K562 (cell line): ENCODE measurements at regions not wholly inside any gene's neighbourhood (a gene's known extent, or its start where the extent isn't known, plus 50 kb on each side); places are given as distances from the start of the nearest gene placed in this dataset.

Experiments
- ATF3 ChIP-seq, 2 experiments: fragments of 450-650 bp in 1 of 2; sonication (generic) in 1 of 2; formaldehyde crosslinking in 1 of 2; IDR thresholded peaks in 1 of 2; conservative IDR thresholded peaks in 1 of 2; 2 replicates each; pipeline versions ENCODE4 v1.6.1 to v1.8.1; 2016 to 2023; ENCODE audit warnings: mild to moderate bottlenecking in 2 of 2, moderate library complexity in 2 of 2, inconsistent platforms in 1 of 2, missing genetic modification reagents in 1 of 2
- CCAR2 ChIP-seq: fragments of 200-400 bp; formaldehyde crosslinking; IDR thresholded peaks from 2 replicates; pipeline ENCODE4 v1.6.1; 2017; ENCODE audit warnings: mild to moderate bottlenecking, low read depth, low read length
- CHD1 ChIP-seq: fragments of 200-600 bp; sonication (generic); IDR thresholded peaks from one replicate; pipeline ENCODE4 v1.6.1; 2012; ENCODE audit warnings: mild to moderate bottlenecking, moderate library complexity, low read length, inconsistent platforms
- CTBP1 ChIP-seq: fragments of 450-650 bp; IDR thresholded peaks from 2 replicates; pipeline ENCODE4 v1.6.1; 2016; ENCODE audit warnings: borderline replicate concordance
- CTCF ChIP-seq, 3 experiments: IDR thresholded peaks in 2 of 3; conservative IDR thresholded peaks in 1 of 3; 2 replicates each; pipeline ENCODE4 v1.5.1; 2011 to 2012; ENCODE audit warnings: low read length in 3 of 3, mild to moderate bottlenecking in 3 of 3, control low read depth in 2 of 3, improper control_type of control experiment in 1 of 3, inconsistent platforms in 1 of 3, low read depth in 1 of 3, mixed read lengths in 1 of 3, moderate library complexity in 1 of 3; ENCODE audit not compliant: insufficient read depth in 2 of 3
- E4F1 ChIP-seq: fragments of 250-450 bp; sonication (Bioruptor Pico); IDR thresholded peaks from 2 replicates; pipeline ENCODE4 v1.5.0; 2021; ENCODE audit warnings: mild to moderate bottlenecking, borderline replicate concordance
- ELF4 ChIP-seq: fragments of 450-650 bp; formaldehyde crosslinking; IDR thresholded peaks from 2 replicates; pipeline ENCODE4 v1.4.0; 2022; ENCODE audit warnings: missing genetic modification characterization
- GATA2 ChIP-seq: sonication (generic); formaldehyde crosslinking; IDR thresholded peaks from 2 replicates; pipeline ENCODE4 v1.4.0; 2020; ENCODE audit warnings: mild to moderate bottlenecking, missing genetic modification reagents
- HLTF ChIP-seq: fragments of 450-650 bp; IDR thresholded peaks from 2 replicates; pipeline ENCODE4 v1.6.1; 2016
- KLF16 ChIP-seq: IDR thresholded peaks from 2 replicates; pipeline ENCODE4 v1.6.1; 2016; ENCODE audit warnings: antibody characterized with exemption
- L3MBTL2 ChIP-seq: fragments of 450-650 bp; IDR thresholded peaks from 2 replicates; pipeline ENCODE4 v1.6.1; 2016; ENCODE audit warnings: mild to moderate bottlenecking, moderate library complexity
- MBD2 ChIP-seq: sonication (generic); IDR thresholded peaks from 2 replicates; pipeline ENCODE4 v1.6.1; 2016; ENCODE audit warnings: low read depth, borderline replicate concordance
- POLR3A ChIP-seq: IDR thresholded peaks from 2 replicates; pipeline ENCODE4 v1.6.1; 2011; ENCODE audit warnings: borderline replicate concordance, mild to moderate bottlenecking, moderate library complexity; ENCODE audit not compliant: insufficient read length, insufficient read depth; ENCODE audit errors: extremely low read depth
- RAD51 ChIP-seq: fragments of 450-650 bp; IDR thresholded peaks from 2 replicates; pipeline ENCODE4 v1.7.1; 2016; ENCODE audit warnings: low read depth, mild to moderate bottlenecking, borderline replicate concordance
- RBM34 ChIP-seq: fragments of 200-400 bp; formaldehyde crosslinking; IDR thresholded peaks from 2 replicates; pipeline ENCODE4 v1.6.1; 2018; ENCODE audit warnings: low read length, borderline replicate concordance; ENCODE audit not compliant: insufficient read depth
- SNIP1 ChIP-seq: fragments of 450-650 bp; IDR thresholded peaks from 2 replicates; pipeline ENCODE4 v1.7.1; 2017; ENCODE audit warnings: low read depth, mild to moderate bottlenecking
- SUPT5H ChIP-seq: fragments of 450-650 bp; IDR thresholded peaks from 2 replicates; pipeline ENCODE4 v1.6.1; 2016
- TFAM ChIP-seq: fragments of 250-450 bp; sonication (Bioruptor Pico); conservative IDR thresholded peaks from 2 replicates; pipeline ENCODE4 v1.5.0; 2021; ENCODE audit warnings: mild to moderate bottlenecking, moderate library complexity
- ZNF398 ChIP-seq: fragments of 250-450 bp; sonication (Bioruptor Pico); IDR thresholded peaks from 2 replicates; pipeline ENCODE4 v1.8.0; 2021; ENCODE audit warnings: moderate library complexity, mild to moderate bottlenecking, inconsistent platforms
- ZNF589 ChIP-seq: fragments of 200-800 bp; sonication (Bioruptor generic); IDR thresholded peaks from 2 replicates; pipeline ENCODE4 v1.6.1; 2016; ENCODE audit warnings: low read depth, missing genetic modification characterization, missing compliant biosample characterization
- ZNF764 ChIP-seq: fragments of 250-450 bp; sonication (Bioruptor Pico); IDR thresholded peaks from 2 replicates; pipeline ENCODE4 v1.4.0; 2020; ENCODE audit warnings: low read depth, mild to moderate bottlenecking, moderate library complexity
- ZSCAN29 ChIP-seq: fragments of 450-650 bp; IDR thresholded peaks from 2 replicates; pipeline ENCODE4 v1.6.1; 2017

- TF ChIP-seq MBD2 (peak; percentile 63; the same call in 1 of the 2 replicates), ATF3 (IDR thresholded peaks at IDR 0.05) (peak; percentile 91), ATF3 (CRISPR knock-in tag; conservative IDR thresholded peaks at IDR 0.05) (0 out of 2 replicates have a peak, but pooled peaks have one; percentile 34), TFAM (no peak), ZNF398 (no peak), HLTF (peak; percentile 61; the same call in 1 of the 2 replicates), ZSCAN29 (no peak), CTBP1 (peak; percentile 95), RBM34 (no peak), POLR3A (no peak), SNIP1 (no peak), GATA2 (peak; percentile 92), SUPT5H (0 out of 2 replicates have a peak, but pooled peaks have one; percentile 43), ZNF589 (peak; percentile 95), CHD1 (no peak), CTCF (IDR thresholded peaks at IDR 0.05 in 2 of 3, conservative IDR thresholded peaks at IDR 0.05 in 1 of 3; ENCODE audit: insufficient read depth in 2 of 3, low read depth in 1 of 3, low read length in 3 of 3) (no peak), RAD51 (no peak; the same call in 1 of the 2 replicates), ZNF764 (CRISPR knock-in tag) (no peak), L3MBTL2 (peak; percentile 89), CCAR2 (no peak; the same call in 1 of the 2 replicates), ELF4 (CRISPR knock-in tag) (no peak; the same call in 1 of the 2 replicates), KLF16 (peak; percentile 95), E4F1 (CRISPR knock-in tag) (no peak)
Measured at GRCh38 chr9:107784235-107784958, 294.8 kb upstream of the KLF4 start (continued).
